CD4-positive, alpha-beta memory T cell (primary cell): ENCODE measurements at regions not wholly inside any gene's neighbourhood (a gene's known extent, or its start where the extent isn't known, plus 50 kb on each side); places are given as distances from the start of the nearest gene placed in this dataset.

Experiments
- CTCF ChIA-PET: fragments of 350-600 bp; sonication (Branson Sonifier 250); formaldehyde crosslinking; loops from one replicate; lab custom pipeline; 2021; ENCODE audit warnings: inconsistent platforms; ENCODE audit not compliant: partially characterized antibody; lab: Charles Lee
- POLR2A ChIA-PET: fragments of 350-600 bp; sonication (Branson Sonifier 250); formaldehyde crosslinking; loops from one replicate; lab custom pipeline; 2021; ENCODE audit not compliant: partially characterized antibody; lab: Charles Lee
- DNase-seq, 5 donors: peaks; one replicate each; pipeline versions ENCODE4 v3.0.0 to v3.0.0-alpha.2; 2020 to 2022; ENCODE audit warnings: mixed read lengths in 1 of 5
- H3K27ac ChIP-seq: one replicate; pipeline ENCODE4 v1.7.0; 2013; ENCODE audit warnings: low read depth, low read length
- H3K27me3 ChIP-seq: 2 replicates; pipeline ENCODE4 v1.7.0; 2013; ENCODE audit warnings: mild to moderate bottlenecking, low read length, moderate library complexity; ENCODE audit not compliant: insufficient read depth
- H3K36me3 ChIP-seq: 2 replicates; pipeline ENCODE4 v1.7.0; 2013; ENCODE audit warnings: mild to moderate bottlenecking, low read length, moderate library complexity; ENCODE audit not compliant: insufficient read depth
- H3K4me1 ChIP-seq: 2 replicates; pipeline ENCODE4 v1.7.0; 2013; ENCODE audit warnings: mild to moderate bottlenecking, low read length, moderate library complexity; ENCODE audit not compliant: insufficient read depth
- H3K4me3 ChIP-seq, 2 donors: one replicate each; pipeline ENCODE4 v1.7.0; 2013; ENCODE audit warnings: low read length in 2 of 2, mild to moderate bottlenecking in 1 of 2
- H3K9me3 ChIP-seq, 2 donors: one replicate each; pipeline ENCODE4 v1.7.0; 2013; ENCODE audit warnings: low read length in 2 of 2, control low read depth in 1 of 2; ENCODE audit not compliant: control insufficient read depth in 1 of 2
- H3K27ac Mint-ChIP-seq, 7 donors: one replicate each; pipeline ENCODE4 v1.8.0; 2020 to 2021; ENCODE audit warnings: mixed read lengths in 7 of 7, mild to moderate bottlenecking in 6 of 7, inconsistent platforms in 3 of 7, moderate library complexity in 3 of 7
- H3K27me3 Mint-ChIP-seq, 2 donors: one replicate each; pipeline ENCODE4 v1.8.0; 2020 to 2021; ENCODE audit warnings: mixed read lengths in 2 of 2
- H3K36me3 Mint-ChIP-seq, 2 donors: one replicate each; pipeline ENCODE4 v1.8.0; 2020 to 2021; ENCODE audit warnings: mixed read lengths in 2 of 2, inconsistent platforms in 1 of 2, mild to moderate bottlenecking in 1 of 2
- H3K4me1 Mint-ChIP-seq, 4 donors: one replicate each; pipeline ENCODE4 v1.8.0; 2020 to 2021; ENCODE audit warnings: mixed read lengths in 4 of 4, mild to moderate bottlenecking in 1 of 4
- H3K4me3 Mint-ChIP-seq, 8 donors: one replicate each; pipeline ENCODE4 v1.8.0; 2020 to 2021; ENCODE audit warnings: mixed read lengths in 8 of 8, mild to moderate bottlenecking in 7 of 8, moderate library complexity in 6 of 8, inconsistent platforms in 3 of 8
- H3K9me3 Mint-ChIP-seq, 8 donors: one replicate each; pipeline ENCODE4 v1.8.0; 2020 to 2021; ENCODE audit warnings: mixed read lengths in 8 of 8, mild to moderate bottlenecking in 5 of 8, inconsistent platforms in 3 of 8, moderate library complexity in 1 of 8
- intact Hi-C: fragments of 100-400 bp; cut with micrococcal nuclease; formaldehyde crosslinking; loops from one replicate; pipeline ENCODE4 v1.15.1; 2023

- DNase-seq: no peak
- H3K27ac ChIP-seq: no peak overlapping the region
- no peaks in the 10 kb centered on the region for H3K4me1 Mint-ChIP-seq
- peaks cover 0 to 17% (median 0%) of the 10 kb centered on the region in 8 donors for H3K9me3 Mint-ChIP-seq
- H3K27me3 Mint-ChIP-seq: no peaks in the 10 kb centered on the region
- intact Hi-C loops: loop anchor here (10.0 kb wide), 1 partner anchor 694 kb away; no protein-coding TSS in a partner anchor
- ChIA-PET CTCF (no interaction called here), POLR2A (no interaction called here)
- no peaks in the 10 kb centered on the region for H3K36me3 Mint-ChIP-seq
- no peaks in the 10 kb centered on the region for H3K27me3 ChIP-seq
- no peak overlapping the region for H3K4me3 ChIP-seq
- H3K9me3 ChIP-seq: no peaks in the 10 kb centered on the region
- H3K4me1 ChIP-seq: no peaks in the 10 kb centered on the region
- H3K36me3 ChIP-seq: no peaks in the 10 kb centered on the region
- no peak overlapping the region for H3K27ac Mint-ChIP-seq
- no peak overlapping the region for H3K4me3 Mint-ChIP-seq
These were observed 529.2 kb downstream of the ANXA1 start for GRCh38 chr9:73680831-73681230.

DNA sequence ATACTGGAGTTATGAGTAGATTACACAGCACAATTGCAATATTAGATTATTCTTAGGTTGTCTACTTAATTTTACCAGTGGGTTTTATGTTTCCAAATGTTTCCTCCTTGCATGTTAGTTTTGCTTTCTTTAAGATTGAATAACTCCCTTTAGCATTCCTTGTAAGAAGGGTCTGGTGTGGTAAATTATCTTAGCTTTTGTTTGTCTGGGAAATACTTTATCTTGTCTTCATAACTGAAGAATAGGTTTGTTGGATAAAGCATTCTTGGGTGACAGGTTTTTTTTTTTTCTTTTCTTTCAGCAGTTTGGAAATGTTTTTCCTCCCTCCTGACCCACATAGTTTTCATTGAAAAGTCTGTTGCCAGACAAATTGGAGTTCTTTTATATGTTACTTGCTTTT, 531.1 kb downstream of the ANXA1 start:
- Mint-ChIP-seq H3K36me3 (no peaks in the 10 kb centered on the region), H3K4me1 (no peaks in the 10 kb centered on the region), H3K27me3 (no peaks in the 10 kb centered on the region), H3K4me3 (no peak overlapping the region), H3K27ac (no peak overlapping the region), H3K9me3 (peaks cover 0 to 16% (median 0%) of the 10 kb centered on the region in 8 donors)
- Histone ChIP-seq H3K4me3 (no peak overlapping the region), H3K27me3 (no peaks in the 10 kb centered on the region), H3K4me1 (no peaks in the 10 kb centered on the region), H3K9me3 (no peaks in the 10 kb centered on the region), H3K36me3 (no peaks in the 10 kb centered on the region), H3K27ac (no peak overlapping the region)
- intact Hi-C loops: loop anchor here (10.0 kb wide), 1 partner anchor 692 kb away; no protein-coding TSS in a partner anchor
- ChIA-PET CTCF (no interaction called here), POLR2A (no interaction called here)
- no peak for DNase-seq

GRCh38 chr9:73683862-73684591, 532.4 kb downstream of the ANXA1 start:
- H3K36me3 Mint-ChIP-seq: no peaks in the 10 kb centered on the region
- no peak overlapping the region for H3K4me3 Mint-ChIP-seq
- intact Hi-C loops: loop anchor here (10.0 kb wide), 1 partner anchor 691 kb away; no protein-coding TSS in a partner anchor

GRCh38 chr9:73684601-73685000, 532.9 kb downstream of the ANXA1 start:
- H3K27ac Mint-ChIP-seq: no peak overlapping the region
- no peaks in the 10 kb centered on the region for H3K4me1 Mint-ChIP-seq
- H3K9me3 Mint-ChIP-seq: peaks cover 0 to 16% (median 0%) of the 10 kb centered on the region in 8 donors
- DNase-seq: no peak
- H3K4me3 Mint-ChIP-seq: no peak overlapping the region
- no peaks in the 10 kb centered on the region for H3K27me3 Mint-ChIP-seq
- no peaks in the 10 kb centered on the region for H3K4me1 ChIP-seq
- no peaks in the 10 kb centered on the region for H3K36me3 Mint-ChIP-seq
- POLR2A ChIA-PET: no interaction called here
- intact Hi-C loops: loop anchor here (10.0 kb wide), 1 partner anchor 690 kb away; no protein-coding TSS in a partner anchor
- no peak overlapping the region for H3K4me3 ChIP-seq
- H3K27ac ChIP-seq: no peak overlapping the region
- no peaks in the 10 kb centered on the region for H3K27me3 ChIP-seq
- H3K9me3 ChIP-seq: no peaks in the 10 kb centered on the region
- H3K36me3 ChIP-seq: no peaks in the 10 kb centered on the region
- CTCF ChIA-PET: no interaction called here

More at GRCh38 chr9:73683862-73684591, 532.4 kb downstream of the ANXA1 start:
- H3K27me3 Mint-ChIP-seq: no peaks in the 10 kb centered on the region
- no peaks in the 10 kb centered on the region for H3K4me1 ChIP-seq
- H3K9me3 Mint-ChIP-seq: peaks cover 0 to 16% (median 0%) of the 10 kb centered on the region in 8 donors
- DNase-seq: no peak
- no peak overlapping the region for H3K4me3 ChIP-seq
- H3K4me1 Mint-ChIP-seq: no peaks in the 10 kb centered on the region
- no peaks in the 10 kb centered on the region for H3K9me3 ChIP-seq
- no peaks in the 10 kb centered on the region for H3K36me3 ChIP-seq
- CTCF ChIA-PET: no interaction called here
- no peak overlapping the region for H3K27ac Mint-ChIP-seq
- no peak overlapping the region for H3K27ac ChIP-seq
- no peaks in the 10 kb centered on the region for H3K27me3 ChIP-seq
- POLR2A ChIA-PET: no interaction called here

- Histone ChIP-seq H3K4me3 (no peak overlapping the region), H3K4me1 (no peaks in the 10 kb centered on the region), H3K36me3 (no peaks in the 10 kb centered on the region), H3K27ac (no peak overlapping the region), H3K9me3 (no peaks in the 10 kb centered on the region), H3K27me3 (no peaks in the 10 kb centered on the region)
- H3K4me1 Mint-ChIP-seq: no peaks in the 10 kb centered on the region
- H3K4me3 Mint-ChIP-seq: no peak overlapping the region
- no peaks in the 10 kb centered on the region for H3K36me3 Mint-ChIP-seq
- ChIA-PET POLR2A (no interaction called here), CTCF (interaction anchor here (0.6 kb wide), 1 partner anchor 18 kb away, joined by 3 read pairs; no protein-coding TSS in a partner anchor)
- no peak for DNase-seq
- H3K27me3 Mint-ChIP-seq: no peaks in the 10 kb centered on the region
- intact Hi-C loops: loop anchor here (10.0 kb wide), 1 partner anchor 689 kb away; no protein-coding TSS in a partner anchor
- H3K9me3 Mint-ChIP-seq: peaks cover 0 to 16% (median 0%) of the 10 kb centered on the region in 8 donors
- H3K27ac Mint-ChIP-seq: no peak overlapping the region
These were observed 534.1 kb downstream of the ANXA1 start for GRCh38 chr9:73685786-73686185.

DNA sequence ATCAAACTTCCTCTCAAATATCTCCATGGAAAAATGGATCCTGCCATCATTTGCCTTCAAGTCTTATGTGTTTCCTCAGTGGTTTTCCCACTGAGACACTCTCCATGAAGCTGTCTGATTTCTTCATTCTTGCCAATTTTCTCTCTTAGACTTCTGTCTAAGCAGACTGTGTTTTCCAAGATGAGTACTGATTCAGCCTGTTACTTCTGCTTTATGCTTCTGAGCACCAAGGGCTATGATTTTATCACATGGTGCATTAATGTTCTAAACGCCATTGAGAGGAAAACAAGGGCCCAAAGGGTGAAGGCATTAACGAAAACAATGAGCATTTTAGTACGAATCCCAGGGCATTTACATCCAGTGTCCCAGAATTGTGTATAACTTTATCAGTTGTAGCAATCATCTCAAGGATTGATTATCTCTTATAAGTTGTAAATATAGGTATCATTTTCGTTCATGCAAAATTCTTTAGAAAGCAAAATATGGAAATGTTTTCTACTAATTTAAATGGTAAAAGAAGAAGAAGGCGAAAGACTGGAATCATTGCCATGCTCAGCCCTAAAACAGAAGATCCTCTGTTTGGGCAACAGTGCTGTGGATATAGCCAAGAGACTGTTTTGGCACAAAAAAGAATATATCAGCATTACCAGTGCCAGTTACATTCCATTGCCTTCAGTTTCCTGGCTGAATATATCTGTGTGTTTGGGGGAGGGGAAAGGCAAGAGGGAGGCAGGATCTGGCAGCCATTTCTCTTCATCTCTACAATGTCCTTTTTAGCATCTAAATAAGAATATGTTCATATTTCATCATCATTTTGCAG, 537.6 kb downstream of the ANXA1 start:
- POLR2A ChIA-PET: no interaction called here
- DNase-seq: no peak
- intact Hi-C loops: loop anchor here (10.0 kb wide), 1 partner anchor 686 kb away; no protein-coding TSS in a partner anchor
- H3K36me3 ChIP-seq: no peaks in the 10 kb centered on the region
- H3K9me3 Mint-ChIP-seq: peaks cover 0 to 5% (median 0%) of the 10 kb centered on the region in 8 donors
- no peaks in the 10 kb centered on the region for H3K27me3 Mint-ChIP-seq
- H3K36me3 Mint-ChIP-seq: no peaks in the 10 kb centered on the region
- no peaks in the 10 kb centered on the region for H3K9me3 ChIP-seq
- no peak overlapping the region for H3K27ac ChIP-seq
- H3K4me1 ChIP-seq: no peaks in the 10 kb centered on the region
- CTCF ChIA-PET: no interaction called here
- H3K4me3 Mint-ChIP-seq: no peak overlapping the region
- H3K4me1 Mint-ChIP-seq: no peaks in the 10 kb centered on the region
- H3K4me3 ChIP-seq: no peak overlapping the region
- no peak overlapping the region for H3K27ac Mint-ChIP-seq
- no peaks in the 10 kb centered on the region for H3K27me3 ChIP-seq

DNA sequence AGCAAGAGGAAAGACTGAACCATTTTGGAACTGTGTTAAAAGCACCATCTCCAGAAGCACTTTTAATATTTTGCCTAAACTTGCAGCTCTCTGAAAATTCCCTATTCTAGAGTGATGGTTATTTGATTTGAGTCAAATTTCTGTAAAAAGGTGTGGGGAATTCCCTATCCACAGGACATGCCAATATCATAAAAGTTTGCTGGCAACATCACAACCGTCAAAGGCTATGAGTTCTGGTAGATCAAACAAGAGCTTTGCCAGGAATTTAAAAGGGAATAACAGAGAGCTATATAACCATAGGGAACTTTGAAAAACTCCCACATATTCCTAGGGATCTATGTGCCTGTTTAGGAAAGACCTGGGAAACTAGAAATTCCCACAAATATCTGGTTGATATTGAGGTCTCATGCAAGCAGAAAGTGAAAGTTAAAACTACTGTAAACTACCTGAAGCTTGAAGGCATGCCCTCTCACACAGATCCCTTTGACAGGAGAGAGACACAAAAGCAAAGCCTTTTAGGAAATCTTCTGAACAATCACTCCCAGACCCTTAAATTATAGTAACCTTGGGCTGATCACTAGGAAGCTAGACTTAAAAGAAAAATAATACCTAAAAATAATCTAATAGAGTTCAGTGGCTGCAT, 549.9 kb downstream of the ANXA1 start:
- H3K9me3 ChIP-seq: no peaks in the 10 kb centered on the region
- H3K36me3 Mint-ChIP-seq: no peaks in the 10 kb centered on the region
- no peak overlapping the region for H3K27ac Mint-ChIP-seq
- H3K4me1 ChIP-seq: no peaks in the 10 kb centered on the region
- ChIA-PET CTCF (no interaction called here), POLR2A (no interaction called here)
- no peak overlapping the region for H3K4me3 ChIP-seq
- H3K9me3 Mint-ChIP-seq: peaks cover 0 to 6% (median 0%) of the 10 kb centered on the region in 8 donors
- no peak overlapping the region for H3K4me3 Mint-ChIP-seq
- H3K27me3 ChIP-seq: no peaks in the 10 kb centered on the region
- H3K27ac ChIP-seq: no peak overlapping the region
- DNase-seq: no peak
- H3K4me1 Mint-ChIP-seq: no peaks in the 10 kb centered on the region
- intact Hi-C loops: no loop called here
- H3K36me3 ChIP-seq: no peaks in the 10 kb centered on the region
- H3K27me3 Mint-ChIP-seq: no peaks in the 10 kb centered on the region
